Ovary (tissue), 7 donors: ENCODE measurements at regions not wholly inside any gene's neighbourhood (a gene's known extent, or its start where the extent isn't known, plus 50 kb on each side); places are given as distances from the start of the nearest gene placed in this dataset.
"Not testable (repeated sequence)": the region's sequence is repeated elsewhere in the genome, so short reads cannot be mapped to it uniquely, and the experiment has no call there.

Source experiments
- DNase-seq, 5 donors: peaks; one replicate each; pipeline ENCODE4 v3.0.0-alpha.2; 2019 to 2020
- H3K27ac ChIP-seq, 2 donors: fragments of 200-600 bp; one replicate each; pipeline versions ENCODE4 v1.5.1 to v1.8.0; 2019 to 2022
- H3K27me3 ChIP-seq: fragments of 200-600 bp; one replicate; pipeline ENCODE4 v1.8.0; 2022
- H3K36me3 ChIP-seq: fragments of 200-600 bp; sonication (generic); one replicate; pipeline ENCODE4 v1.5.1; 2019
- H3K4me1 ChIP-seq: one replicate; pipeline ENCODE4 v1.8.1; 2013; ENCODE audit warnings: mild to moderate bottlenecking, moderate library complexity; ENCODE audit not compliant: insufficient read depth
- H3K4me3 ChIP-seq: fragments of 200-600 bp; sonication (generic); one replicate; pipeline ENCODE4 v1.5.1; 2017
- H3K9me3 ChIP-seq, 2 donors: fragments of 200-600 bp in 1 of 2; sonication (generic) in 1 of 2; one replicate each; pipeline versions ENCODE4 v1.5.1 to v1.8.1; 2013 to 2019; ENCODE audit warnings: mild to moderate bottlenecking in 1 of 2, moderate library complexity in 1 of 2
- EP300 ChIP-seq: sonication (generic); formaldehyde crosslinking; IDR thresholded peaks from one replicate; pipeline ENCODE4 v1.6.1; 2017; ENCODE audit warnings: antibody characterized with exemption
- POLR2A ChIP-seq: fragments of 450-650 bp; IDR thresholded peaks from one replicate; pipeline ENCODE4 v1.6.1; 2017; ENCODE audit warnings: antibody characterized with exemption, mild to moderate bottlenecking, moderate library complexity
- WGBS, 3 donors: extraction: QIAGEN DNeasy Blood & Tissue Kit in 1 of 3; methylation state at CpG; one replicate each; pipeline versions ENCODE4 v1.1.5 to v1.1.7; 2013 to 2017; 5-methylcytosine and 5-hydroxymethylcytosine counted together
- intact Hi-C, 4 donors: fragments of 100-400 bp; cut with DNase I; formaldehyde crosslinking; loops; one replicate each; pipeline versions ENCODE4 v1.11.0 to v1.15.1; 2022 to 2023
- TF ChIP-seq, protein P1 (sequence below), 3 donors: fragments of 450-650 bp in 2 of 3; fragments of 200-600 bp in 1 of 3; IDR thresholded peaks; one replicate each; pipeline versions ENCODE4 v1.5.1 to v1.8.0; 2016 to 2022; ENCODE audit warnings: antibody characterized with exemption in 3 of 3, mild to moderate bottlenecking in 1 of 3
- donor health status: DM: no; HTN: no; CAD: no; lungs with moderate emphysema.
- donor health status: DM: no; HTN: no; CAD: no.
- donor health status: Bipolar disorder and iron deficiency.
- donor health status: DM: no; HTN: no; CAD: no.
- donor health status: DM: yes; HTN: yes; CAD: no.

DNA sequence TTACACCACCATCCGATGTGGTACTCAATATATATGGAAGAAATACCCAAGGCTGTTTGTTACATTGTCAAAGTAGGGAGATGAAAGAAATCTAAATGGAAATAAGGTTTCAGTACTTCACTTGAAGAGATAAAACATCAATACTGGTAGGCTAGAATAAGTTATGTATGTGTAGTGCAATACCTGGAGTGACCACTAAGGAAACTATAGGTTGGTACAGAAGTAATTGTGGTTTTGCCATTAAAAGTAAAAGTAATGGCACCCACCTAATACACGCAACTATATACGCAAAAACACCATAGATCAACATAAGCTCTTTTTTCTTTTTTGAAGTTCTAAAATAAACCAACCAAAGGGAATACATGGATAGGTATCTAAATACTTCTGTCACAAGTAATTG is 143.2 kb upstream of the KYNU start:
- no peaks in the 10 kb centered on the region for H3K9me3 ChIP-seq
- no peak overlapping the region for H3K4me3 ChIP-seq
- 94 to 97% (median 95%) methylated on average over 3 of the region's 3 CpGs for WGBS, 3 donors
- no peak for TF ChIP-seq EP300
- no peak for TF ChIP-seq POLR2A
- TF ChIP-seq, protein P1, sequence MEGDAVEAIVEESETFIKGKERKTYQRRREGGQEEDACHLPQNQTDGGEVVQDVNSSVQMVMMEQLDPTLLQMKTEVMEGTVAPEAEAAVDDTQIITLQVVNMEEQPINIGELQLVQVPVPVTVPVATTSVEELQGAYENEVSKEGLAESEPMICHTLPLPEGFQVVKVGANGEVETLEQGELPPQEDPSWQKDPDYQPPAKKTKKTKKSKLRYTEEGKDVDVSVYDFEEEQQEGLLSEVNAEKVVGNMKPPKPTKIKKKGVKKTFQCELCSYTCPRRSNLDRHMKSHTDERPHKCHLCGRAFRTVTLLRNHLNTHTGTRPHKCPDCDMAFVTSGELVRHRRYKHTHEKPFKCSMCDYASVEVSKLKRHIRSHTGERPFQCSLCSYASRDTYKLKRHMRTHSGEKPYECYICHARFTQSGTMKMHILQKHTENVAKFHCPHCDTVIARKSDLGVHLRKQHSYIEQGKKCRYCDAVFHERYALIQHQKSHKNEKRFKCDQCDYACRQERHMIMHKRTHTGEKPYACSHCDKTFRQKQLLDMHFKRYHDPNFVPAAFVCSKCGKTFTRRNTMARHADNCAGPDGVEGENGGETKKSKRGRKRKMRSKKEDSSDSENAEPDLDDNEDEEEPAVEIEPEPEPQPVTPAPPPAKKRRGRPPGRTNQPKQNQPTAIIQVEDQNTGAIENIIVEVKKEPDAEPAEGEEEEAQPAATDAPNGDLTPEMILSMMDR (IDR thresholded peaks at IDR 0.05): no peak
- intact Hi-C loops: no loop called here
- H3K4me1 ChIP-seq: no peaks in the 10 kb centered on the region
- no peak overlapping the region for H3K27ac ChIP-seq
- H3K27me3 ChIP-seq: no peaks in the 10 kb centered on the region
- H3K36me3 ChIP-seq: no peaks in the 10 kb centered on the region
- no peak for DNase-seq

DNA sequence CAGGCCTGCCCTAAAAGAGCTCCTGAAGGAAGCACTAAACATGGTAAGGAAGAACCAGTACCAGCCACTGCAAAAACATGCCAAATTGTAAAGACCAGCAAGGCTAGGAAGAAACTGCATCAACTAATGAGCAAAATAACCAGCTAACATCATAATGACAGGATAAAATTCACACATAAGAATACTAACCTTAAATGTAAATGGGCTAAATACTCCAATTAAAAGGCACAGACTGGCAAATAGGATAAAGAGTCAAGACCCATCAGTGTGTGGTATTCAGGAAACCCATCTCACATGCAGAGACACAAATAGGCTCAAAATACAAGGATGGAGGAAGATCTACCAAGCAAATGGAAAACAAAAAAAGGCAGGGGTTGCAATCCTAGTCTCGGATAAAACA is 147.7 kb upstream of the KYNU start:
- H3K36me3 ChIP-seq, H3K9me3 ChIP-seq, H3K27ac ChIP-seq, DNase-seq, intact Hi-C loops, H3K4me1 ChIP-seq, H3K4me3 ChIP-seq, H3K27me3 ChIP-seq: not testable (repeated sequence)
- WGBS, 3 donors: 78 to 100% (median 88%) methylated on average over 1 of the region's 1 CpG

DNA sequence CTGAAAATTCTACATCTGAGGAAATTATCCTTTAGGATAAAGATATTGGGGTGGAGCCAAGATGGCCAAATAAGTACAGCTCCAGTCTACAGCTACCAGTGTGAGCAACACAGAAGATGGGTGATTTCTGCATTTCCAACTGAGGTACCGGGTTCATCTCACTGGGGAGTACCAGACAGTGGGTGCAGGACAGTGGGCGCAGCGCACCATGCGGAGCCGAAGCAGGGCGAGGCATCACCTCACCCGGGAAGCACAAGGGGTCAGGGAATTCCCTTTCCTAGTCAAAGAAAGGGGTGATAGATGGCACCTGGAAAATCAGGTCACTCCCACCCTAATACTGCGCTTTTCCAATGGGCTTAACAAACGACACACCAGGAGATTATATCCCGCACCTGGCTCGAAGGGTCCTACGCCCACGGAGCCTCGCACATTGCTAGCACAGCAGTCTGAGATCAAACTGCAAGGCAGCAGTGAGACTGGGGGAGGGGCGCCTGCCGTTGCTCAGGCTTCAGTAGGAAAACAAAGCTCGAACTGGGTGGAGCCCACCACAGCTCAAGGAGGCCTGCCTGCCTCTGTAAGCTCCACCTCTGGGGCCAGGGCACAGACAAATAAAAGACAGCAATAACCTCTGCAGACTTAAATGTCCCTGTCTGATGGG is 149.5 kb upstream of the KYNU start:
- H3K27me3 ChIP-seq, DNase-seq, H3K4me1 ChIP-seq, H3K27ac ChIP-seq, H3K36me3 ChIP-seq, intact Hi-C loops, H3K9me3 ChIP-seq, H3K4me3 ChIP-seq: not testable (repeated sequence)
- WGBS, 3 donors: 91 to 93% (median 92%) methylated on average over 17 of the region's 17 CpGs

DNA sequence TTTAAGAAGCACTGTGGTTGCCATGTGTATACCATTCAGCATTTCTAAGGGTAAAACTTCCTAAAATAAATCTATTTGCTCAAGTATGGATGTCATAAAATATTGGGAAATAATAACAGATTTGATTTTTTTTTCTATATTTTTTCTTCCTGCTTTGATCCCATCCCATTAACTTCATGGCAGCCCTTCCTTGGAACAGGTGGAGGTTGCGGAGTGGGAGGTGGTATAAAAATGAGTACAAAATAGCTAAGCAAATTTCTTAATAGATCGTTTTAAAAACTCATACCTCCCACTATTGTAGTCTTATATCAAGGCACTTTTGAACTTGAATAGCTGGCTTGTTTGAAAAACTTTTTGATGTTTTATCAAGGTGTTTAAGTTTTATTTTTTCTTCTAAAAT is 152.1 kb upstream of the KYNU start:
- DNase-seq: no peak
- Histone ChIP-seq H3K9me3 (no peaks in the 10 kb centered on the region), H3K4me3 (no peak overlapping the region), H3K27ac (no peak overlapping the region), H3K4me1 (no peaks in the 10 kb centered on the region), H3K27me3 (no peaks in the 10 kb centered on the region), H3K36me3 (no peaks in the 10 kb centered on the region)
- intact Hi-C loops: no loop called here
- TF ChIP-seq, protein P1 (IDR thresholded peaks at IDR 0.05): no peak
- TF ChIP-seq POLR2A (no peak), EP300 (no peak)
- 60 to 76% (median 63%) methylated on average over 2 of the region's 2 CpGs for WGBS, 3 donors

DNA sequence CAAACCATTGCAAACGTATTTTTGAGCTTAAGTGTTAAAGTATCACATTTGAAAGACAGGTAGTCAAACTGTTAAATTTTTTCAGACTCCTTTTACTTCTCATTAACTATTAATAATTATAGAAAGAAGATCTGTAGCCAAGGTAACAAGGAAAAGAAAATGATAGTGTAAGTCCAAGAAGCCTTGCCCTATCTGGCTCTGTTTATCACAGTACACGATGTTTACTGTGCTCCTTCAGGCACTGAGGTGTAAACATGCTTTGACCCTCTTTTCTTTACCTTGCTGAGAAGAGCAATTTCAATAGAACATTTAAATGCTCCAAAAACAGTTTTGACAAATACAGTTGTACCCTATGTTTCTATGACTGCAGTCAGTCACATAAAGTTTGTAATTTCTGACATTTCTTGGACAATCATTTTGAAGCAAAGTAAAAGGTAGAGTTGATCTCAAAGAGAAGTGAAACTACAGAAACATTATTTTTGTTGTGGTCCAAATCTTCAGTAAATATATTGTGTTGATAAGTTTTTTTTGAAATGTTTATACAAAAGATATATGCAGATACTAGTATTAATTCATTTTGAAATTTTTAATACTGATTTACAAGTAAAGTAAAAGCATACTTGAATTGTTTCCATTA is 152.6 kb upstream of the KYNU start:
- no peaks in the 10 kb centered on the region for H3K4me1 ChIP-seq
- no peaks in the 10 kb centered on the region for H3K9me3 ChIP-seq
- intact Hi-C loops: no loop called here
- DNase-seq: no peak
- WGBS, 3 donors: 46 to 59% (median 50%) methylated on average over 2 of the region's 2 CpGs
- no peak overlapping the region for H3K27ac ChIP-seq
- no peaks in the 10 kb centered on the region for H3K27me3 ChIP-seq
- H3K4me3 ChIP-seq: no peak overlapping the region
- no peaks in the 10 kb centered on the region for H3K36me3 ChIP-seq
- TF ChIP-seq, protein P1 (IDR thresholded peaks at IDR 0.05): no peak
- TF ChIP-seq POLR2A: no peak
- TF ChIP-seq EP300: no peak
